MM.1S (cell line): ENCODE measurements at regions not wholly inside any gene's neighbourhood (a gene's known extent, or its start where the extent isn't known, plus 50 kb on each side); places are given as distances from the start of the nearest gene placed in this dataset.

Source experiments
- EZH2 ChIP-seq: fragments of 300-600 bp; sonication (generic); optimal IDR thresholded peaks from 2 replicates; pipeline ENCODE3; 2017; ENCODE audit warnings: low read depth, mild to moderate bottlenecking, antibody characterized with exemption, low read length, mixed read lengths
- EZH2phosphoT487 ChIP-seq: fragments of 300-600 bp; sonication (generic); IDR thresholded peaks from 2 replicates; pipeline ENCODE4 v1.6.1; 2018; ENCODE audit warnings: antibody characterized with exemption, low read length
- TF ChIP-seq, protein P1 (sequence below): fragments of 300-600 bp; sonication (generic); IDR thresholded peaks from 2 replicates; pipeline ENCODE4 v1.5.1; 2016; ENCODE audit warnings: antibody characterized with exemption, low read length, mixed read lengths

- TF ChIP-seq, protein P1, sequence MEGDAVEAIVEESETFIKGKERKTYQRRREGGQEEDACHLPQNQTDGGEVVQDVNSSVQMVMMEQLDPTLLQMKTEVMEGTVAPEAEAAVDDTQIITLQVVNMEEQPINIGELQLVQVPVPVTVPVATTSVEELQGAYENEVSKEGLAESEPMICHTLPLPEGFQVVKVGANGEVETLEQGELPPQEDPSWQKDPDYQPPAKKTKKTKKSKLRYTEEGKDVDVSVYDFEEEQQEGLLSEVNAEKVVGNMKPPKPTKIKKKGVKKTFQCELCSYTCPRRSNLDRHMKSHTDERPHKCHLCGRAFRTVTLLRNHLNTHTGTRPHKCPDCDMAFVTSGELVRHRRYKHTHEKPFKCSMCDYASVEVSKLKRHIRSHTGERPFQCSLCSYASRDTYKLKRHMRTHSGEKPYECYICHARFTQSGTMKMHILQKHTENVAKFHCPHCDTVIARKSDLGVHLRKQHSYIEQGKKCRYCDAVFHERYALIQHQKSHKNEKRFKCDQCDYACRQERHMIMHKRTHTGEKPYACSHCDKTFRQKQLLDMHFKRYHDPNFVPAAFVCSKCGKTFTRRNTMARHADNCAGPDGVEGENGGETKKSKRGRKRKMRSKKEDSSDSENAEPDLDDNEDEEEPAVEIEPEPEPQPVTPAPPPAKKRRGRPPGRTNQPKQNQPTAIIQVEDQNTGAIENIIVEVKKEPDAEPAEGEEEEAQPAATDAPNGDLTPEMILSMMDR = no peak
- TF ChIP-seq EZH2 (no peak), EZH2phosphoT487 (no peak)
These were observed 359.9 kb upstream of the F9 start for GRCh38 chrX:139170526-139171173.
